AG04449 (cell line): ENCODE measurements at regions not wholly inside any gene's neighbourhood (a gene's known extent, or its start where the extent isn't known, plus 50 kb on each side); places are given as distances from the start of the nearest gene placed in this dataset.
A peak's percentile ranks its signal among the peaks of the same experiment; 100 is the strongest.
"Not testable (repeated sequence)": the region's sequence is repeated elsewhere in the genome, so short reads cannot be mapped to it uniquely, and the experiment has no call there.

ENCODE experiments used
- CTCF ChIA-PET: fragments of 350-600 bp; formaldehyde crosslinking; extraction: SDS; loops from one replicate; lab custom pipeline; 2021; ENCODE audit warnings: antibody characterized with exemption; lab: Yijun Ruan, JAX
- POLR2A ChIA-PET: fragments of 400-600, 350-600 bp; formaldehyde crosslinking; extraction: SDS; loops from one replicate; lab custom pipeline; 2020; ENCODE audit warnings: antibody characterized with exemption, inconsistent platforms; lab: Yijun Ruan, JAX
- DNase-seq: peaks from one replicate; pipeline ENCODE4 v3.0.0-alpha.2; 2010; ENCODE audit warnings: low read depth, low spot score
- H3K4me3 ChIP-seq: 2 replicates; pipeline ENCODE4 v1.5.1; 2011; ENCODE audit warnings: low read depth, mild to moderate bottlenecking, control low read depth, low read length
- TF ChIP-seq, protein P1 (sequence below): IDR thresholded peaks from one replicate; pipeline ENCODE4 v1.5.1; 2011; ENCODE audit warnings: mild to moderate bottlenecking, moderate library complexity, low read length, control low read depth, inconsistent platforms; ENCODE audit not compliant: insufficient read depth; ENCODE audit errors: missing control alignments

DNA sequence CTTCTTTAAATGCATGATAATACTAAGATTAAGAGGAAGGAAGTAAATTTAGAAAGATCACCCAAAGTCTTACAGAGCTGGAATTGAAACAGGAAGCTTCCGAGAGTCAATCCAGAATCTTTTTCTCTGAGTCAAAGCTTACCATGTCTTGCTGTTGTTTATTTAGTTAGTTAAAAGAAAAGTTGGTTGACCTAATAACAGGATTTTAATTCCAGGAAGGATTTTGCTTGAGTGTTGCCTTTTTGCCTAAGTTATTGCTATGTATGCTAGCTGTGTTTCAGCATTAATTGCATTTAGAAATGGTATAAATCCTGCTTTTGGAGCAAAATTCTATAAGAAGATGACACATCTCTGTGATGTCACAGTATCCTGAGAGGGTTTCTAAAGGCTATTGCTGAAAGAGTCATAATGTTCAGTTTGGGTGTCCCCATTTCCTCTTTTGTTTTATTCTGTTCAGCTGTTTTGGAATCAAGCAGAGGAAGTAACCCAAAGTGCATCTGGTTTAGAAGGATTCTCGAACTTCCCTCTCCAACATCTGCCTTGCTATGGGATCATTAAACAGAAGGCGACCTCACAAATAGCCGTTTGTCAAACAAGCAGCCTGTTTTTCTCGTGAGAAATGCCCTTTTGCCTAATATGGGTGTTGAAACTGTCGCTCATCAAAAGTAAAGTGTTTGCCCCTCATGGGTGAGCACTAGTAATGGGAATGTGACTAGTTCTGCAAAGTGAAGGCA lies 271.5 kb upstream of the MMADHC start:
- ChIA-PET POLR2A (no interaction called here), CTCF (interaction anchor here (1.0 to 1.6 kb wide), 3 partner anchors 10 to 15 kb away, joined by 3 to 7 read pairs (median 5); no protein-coding TSS in a partner anchor)

DNA sequence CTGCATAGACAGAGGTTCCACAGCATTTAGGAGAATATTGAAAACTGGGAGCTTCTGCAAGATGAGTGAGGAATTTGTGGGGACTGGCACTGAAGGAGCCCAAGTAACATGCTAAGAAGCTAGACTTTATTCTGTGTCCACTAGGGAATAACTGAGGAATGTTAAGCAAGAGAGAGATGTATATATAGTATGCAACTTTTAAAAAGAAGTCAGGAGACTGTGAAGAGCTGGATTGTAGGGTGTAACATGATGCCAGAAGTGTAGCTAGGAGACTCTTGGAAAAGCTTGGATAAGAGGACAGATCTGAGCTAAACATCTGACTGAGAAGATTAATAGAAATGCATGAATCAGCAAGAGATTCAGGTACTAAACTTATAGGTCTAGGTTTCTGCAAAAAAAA lies 270.6 kb upstream of the MMADHC start:
- DNase-seq, result peak; percentile 26
- CTCF ChIA-PET, result interaction anchor here (0.7 to 1.6 kb wide), 4 partner anchors 9 to 257 kb away, joined by 3 to 7 read pairs (median 4); no protein-coding TSS in a partner anchor

More for the DNA sequence above, 271.5 kb upstream of the MMADHC start:
- no peak overlapping the region for H3K4me3 ChIP-seq
- TF ChIP-seq, protein P1, sequence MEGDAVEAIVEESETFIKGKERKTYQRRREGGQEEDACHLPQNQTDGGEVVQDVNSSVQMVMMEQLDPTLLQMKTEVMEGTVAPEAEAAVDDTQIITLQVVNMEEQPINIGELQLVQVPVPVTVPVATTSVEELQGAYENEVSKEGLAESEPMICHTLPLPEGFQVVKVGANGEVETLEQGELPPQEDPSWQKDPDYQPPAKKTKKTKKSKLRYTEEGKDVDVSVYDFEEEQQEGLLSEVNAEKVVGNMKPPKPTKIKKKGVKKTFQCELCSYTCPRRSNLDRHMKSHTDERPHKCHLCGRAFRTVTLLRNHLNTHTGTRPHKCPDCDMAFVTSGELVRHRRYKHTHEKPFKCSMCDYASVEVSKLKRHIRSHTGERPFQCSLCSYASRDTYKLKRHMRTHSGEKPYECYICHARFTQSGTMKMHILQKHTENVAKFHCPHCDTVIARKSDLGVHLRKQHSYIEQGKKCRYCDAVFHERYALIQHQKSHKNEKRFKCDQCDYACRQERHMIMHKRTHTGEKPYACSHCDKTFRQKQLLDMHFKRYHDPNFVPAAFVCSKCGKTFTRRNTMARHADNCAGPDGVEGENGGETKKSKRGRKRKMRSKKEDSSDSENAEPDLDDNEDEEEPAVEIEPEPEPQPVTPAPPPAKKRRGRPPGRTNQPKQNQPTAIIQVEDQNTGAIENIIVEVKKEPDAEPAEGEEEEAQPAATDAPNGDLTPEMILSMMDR, result no peak
- DNase-seq, result no peak

DNA sequence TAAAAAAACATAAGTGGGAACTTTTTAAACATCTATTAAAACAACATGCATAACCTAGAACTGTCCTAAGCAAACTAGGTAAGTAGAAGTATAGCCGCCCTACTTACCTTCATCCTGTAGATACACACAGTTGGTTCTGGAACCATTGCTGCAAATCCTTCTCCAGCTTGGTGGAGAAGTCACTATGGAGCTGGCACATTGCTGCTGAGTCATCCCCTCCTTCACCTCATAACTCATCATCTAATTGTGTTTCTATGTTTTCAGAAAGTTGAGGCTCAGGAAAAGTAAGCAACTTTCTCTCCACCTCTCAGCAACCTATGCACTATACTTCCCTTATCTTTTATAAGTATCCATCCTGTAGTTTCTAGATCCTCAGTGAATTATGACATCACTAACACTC lies 269.8 kb upstream of the MMADHC start:
- DNase-seq, result no peak
- CTCF ChIA-PET, result no interaction called here
- POLR2A ChIA-PET, result no interaction called here
- TF ChIP-seq, protein P1, result no peak
- no peak overlapping the region for H3K4me3 ChIP-seq

More for the DNA sequence above, 270.6 kb upstream of the MMADHC start:
- POLR2A ChIA-PET, result no interaction called here
- TF ChIP-seq, protein P1, result no peak
- H3K4me3 ChIP-seq, result no peak overlapping the region

DNA sequence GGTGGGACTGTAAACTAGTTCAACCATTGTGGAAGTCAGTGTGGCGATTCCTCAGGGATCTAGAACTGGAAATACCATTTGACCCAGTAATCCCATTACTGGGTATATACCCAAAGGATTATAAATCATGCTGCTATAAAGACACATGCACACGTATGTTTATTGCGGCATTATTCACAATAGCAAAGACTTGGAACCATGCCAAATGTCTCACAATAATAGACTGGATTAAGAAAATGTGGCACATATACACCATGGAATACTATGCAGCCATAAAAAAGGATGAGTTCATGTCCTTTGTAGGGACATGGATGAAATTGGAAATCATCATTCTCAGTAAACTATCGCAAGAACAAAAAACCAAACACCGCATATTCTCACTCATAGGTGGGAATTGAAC lies 268.3 kb upstream of the MMADHC start:
- DNase-seq, POLR2A ChIA-PET, H3K4me3 ChIP-seq, CTCF ChIA-PET: not testable (repeated sequence)

DNA sequence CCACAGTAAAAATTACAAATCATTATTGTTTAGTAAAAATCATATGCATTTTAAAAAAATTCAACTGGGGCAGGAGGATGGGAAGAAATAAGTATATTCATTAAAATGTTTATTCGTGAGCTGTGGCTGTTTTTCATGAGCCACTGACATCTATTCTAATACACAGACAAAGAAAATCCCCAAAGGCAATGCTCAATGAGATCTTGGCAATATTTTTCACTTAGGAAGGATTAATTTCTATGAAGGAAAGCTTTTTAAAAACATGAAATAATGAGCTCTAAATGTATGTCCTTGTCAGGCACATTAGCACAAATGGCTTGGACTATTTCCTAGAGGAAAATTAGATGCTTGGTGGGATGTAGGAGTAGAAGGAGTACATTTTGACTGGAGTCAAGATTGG lies 262.0 kb upstream of the MMADHC start:
- CTCF ChIA-PET, result interaction anchor here (2.1 kb wide), 1 partner anchor 9 kb away, joined by 7 read pairs; no protein-coding TSS in a partner anchor
- DNase-seq, result no peak
- POLR2A ChIA-PET, result no interaction called here
- TF ChIP-seq, protein P1, result no peak
- no peak overlapping the region for H3K4me3 ChIP-seq

DNA sequence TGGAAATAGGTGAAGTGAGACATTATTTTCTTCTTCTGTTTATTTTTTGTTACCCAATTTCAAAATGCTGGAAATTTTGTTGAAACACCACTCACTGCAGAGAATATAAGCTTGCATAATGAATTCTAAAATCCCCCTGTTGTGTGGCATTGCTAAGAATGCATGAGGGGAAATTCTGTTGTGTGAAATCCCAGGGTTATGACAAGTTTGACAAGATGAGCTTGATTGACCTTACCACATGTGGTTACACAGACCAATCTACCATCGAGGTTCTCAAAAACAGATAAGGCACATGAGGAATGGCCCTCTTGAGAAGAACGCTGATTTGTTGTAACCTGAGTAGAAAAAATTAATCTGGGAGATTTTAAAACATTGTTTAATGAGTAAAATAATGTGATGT lies 261.6 kb upstream of the MMADHC start:
- ChIA-PET POLR2A (no interaction called here), CTCF (interaction anchor here (2.1 kb wide), 1 partner anchor 9 kb away, joined by 7 read pairs; no protein-coding TSS in a partner anchor)
- DNase-seq, result no peak
- H3K4me3 ChIP-seq, result no peak overlapping the region
- TF ChIP-seq, protein P1, result no peak
